ENCODE measurements at regions not wholly inside any gene's neighbourhood (a gene's known extent, or its start where the extent isn't known, plus 50 kb on each side); places are given as distances from the start of the nearest gene placed in this dataset.

- DNase-seq (ENCODE audit: low read depth), result no peak
Measured at GRCh38 chr12:126773491-126773890, 1493.5 kb upstream of the TMEM132C start.

- DNase-seq (ENCODE audit: low read depth), result no peak
Measured at GRCh38 chr12:126776026-126776655, 1490.8 kb upstream of the TMEM132C start.

GRCh38 chr12:126780343-126780742, 1486.6 kb upstream of the TMEM132C start:
- no peak for DNase-seq (ENCODE audit: low read depth)

- no peak for DNase-seq (ENCODE audit: low read depth)
Measured at GRCh38 chr12:126781593-126781992, 1485.4 kb upstream of the TMEM132C start.

GRCh38 chr12:126782083-126782482, 1484.9 kb upstream of the TMEM132C start:
- no peak for DNase-seq (ENCODE audit: low read depth)

- peak; percentile 8 for DNase-seq (ENCODE audit: low read depth)
Measured at GRCh38 chr12:126784328-126784921, 1482.5 kb upstream of the TMEM132C start.

GRCh38 chr12:126789963-126790362, 1477.0 kb upstream of the TMEM132C start:
- DNase-seq (ENCODE audit: low read depth), result no peak

GRCh38 chr12:126791122-126791521, 1475.8 kb upstream of the TMEM132C start:
- DNase-seq (ENCODE audit: low read depth), result no peak

GRCh38 chr12:126792411-126792810, 1474.6 kb upstream of the TMEM132C start:
- DNase-seq (ENCODE audit: low read depth), result no peak

GRCh38 chr12:126797525-126797924, 1469.4 kb upstream of the TMEM132C start:
- DNase-seq (ENCODE audit: low read depth), result no peak

- DNase-seq (ENCODE audit: low read depth), result no peak
Measured at GRCh38 chr12:126798449-126798848, 1468.5 kb upstream of the TMEM132C start.

GRCh38 chr12:126807312-126807865, 1459.6 kb upstream of the TMEM132C start:
- no peak for DNase-seq (ENCODE audit: low read depth)

- no peak for DNase-seq (ENCODE audit: low read depth)
Measured at GRCh38 chr12:126811391-126811790, 1455.6 kb upstream of the TMEM132C start.

- DNase-seq (ENCODE audit: low read depth), result no peak
Measured at GRCh38 chr12:126819554-126819953, 1447.4 kb upstream of the TMEM132C start.

- DNase-seq (ENCODE audit: low read depth), result no peak
Measured at GRCh38 chr12:126830778-126831680, 1435.9 kb upstream of the TMEM132C start.

- DNase-seq (ENCODE audit: low read depth), result no peak
Measured at GRCh38 chr12:126837697-126838096, 1429.3 kb upstream of the TMEM132C start.

GRCh38 chr12:126843915-126844669, 1422.9 kb upstream of the TMEM132C start:
- no peak for DNase-seq (ENCODE audit: low read depth)

- no peak for DNase-seq (ENCODE audit: low read depth)
Measured at GRCh38 chr12:126847005-126847629, 1419.9 kb upstream of the TMEM132C start.

GRCh38 chr12:126855768-126856167, 1411.2 kb upstream of the TMEM132C start:
- no peak for DNase-seq (ENCODE audit: low read depth)

GRCh38 chr12:126856958-126857357, 1410.0 kb upstream of the TMEM132C start:
- no peak for DNase-seq (ENCODE audit: low read depth)

GRCh38 chr12:126858560-126858959, 1408.4 kb upstream of the TMEM132C start:
- DNase-seq (ENCODE audit: low read depth), result no peak
